Colonic mucosa (tissue), 4 donors: ENCODE measurements at regions not wholly inside any gene's neighbourhood (a gene's known extent, or its start where the extent isn't known, plus 50 kb on each side); places are given as distances from the start of the nearest gene placed in this dataset.

Experiments used
- DNase-seq: peaks from one replicate; pipeline ENCODE4 v3.0.0-alpha.2; 2020
- H3K27ac ChIP-seq: fragments of 200-600 bp; one replicate; pipeline ENCODE4 v1.8.0; 2021
- H3K27me3 ChIP-seq: fragments of 200-600 bp; one replicate; pipeline ENCODE4 v1.8.0; 2021
- H3K36me3 ChIP-seq: fragments of 200-600 bp; one replicate; pipeline ENCODE4 v1.8.0; 2021
- H3K4me1 ChIP-seq: fragments of 200-600 bp; one replicate; pipeline ENCODE4 v1.8.0; 2021; ENCODE audit warnings: mild to moderate bottlenecking
- H3K4me3 ChIP-seq: fragments of 200-600 bp; one replicate; pipeline ENCODE4 v1.8.0; 2021
- H3K9ac ChIP-seq, 2 donors: one replicate each; pipeline ENCODE4 v1.7.0; 2013; ENCODE audit warnings: control low read depth in 2 of 2, low read depth in 2 of 2, low read length in 2 of 2
- H3K9me3 ChIP-seq: fragments of 200-600 bp; one replicate; pipeline ENCODE4 v1.8.0; 2021
- intact Hi-C: fragments of 100-400 bp; cut with DNase I; formaldehyde crosslinking; loops from one replicate; pipeline ENCODE4 v1.14.1; 2022
- TF ChIP-seq, protein P1 (sequence below): fragments of 200-600 bp; IDR thresholded peaks from one replicate; pipeline ENCODE4 v1.8.0; 2022; ENCODE audit warnings: antibody characterized with exemption, mild to moderate bottlenecking
- donor health status: healthy.
- donor health status: DM: no; HTN: no; CAD: no.
- donor health status: DM: no; HTN: no; CAD: no.

DNA sequence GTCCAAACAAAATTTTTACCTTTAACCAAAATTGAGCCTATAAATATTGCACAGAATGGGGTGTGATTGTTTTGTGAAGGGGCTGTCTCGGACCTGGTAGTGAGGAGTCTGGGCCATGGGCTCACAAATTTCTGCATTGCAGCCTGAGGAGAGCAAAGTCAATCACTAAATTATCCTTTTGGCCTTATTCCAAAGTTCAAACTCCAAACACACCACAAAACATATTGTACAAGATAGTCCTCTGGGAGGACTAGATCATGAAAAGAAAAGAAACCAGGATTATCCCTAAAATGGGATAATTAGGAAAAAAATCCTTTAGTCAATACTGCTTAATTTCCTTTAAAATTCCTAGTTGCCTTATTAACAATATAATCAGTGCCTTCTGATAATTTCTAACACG is 115.5 kb downstream of the BUB3 start:
- Histone ChIP-seq H3K27me3 (peaks cover 3% of the 10 kb centered on the region), H3K9ac (no peak overlapping the region), H3K9me3 (no peaks in the 10 kb centered on the region), H3K27ac (no peak overlapping the region), H3K4me3 (no peak overlapping the region), H3K36me3 (no peaks in the 10 kb centered on the region), H3K4me1 (no peaks in the 10 kb centered on the region)
- intact Hi-C loops: no loop called here
- DNase-seq: no peak
- TF ChIP-seq, protein P1, sequence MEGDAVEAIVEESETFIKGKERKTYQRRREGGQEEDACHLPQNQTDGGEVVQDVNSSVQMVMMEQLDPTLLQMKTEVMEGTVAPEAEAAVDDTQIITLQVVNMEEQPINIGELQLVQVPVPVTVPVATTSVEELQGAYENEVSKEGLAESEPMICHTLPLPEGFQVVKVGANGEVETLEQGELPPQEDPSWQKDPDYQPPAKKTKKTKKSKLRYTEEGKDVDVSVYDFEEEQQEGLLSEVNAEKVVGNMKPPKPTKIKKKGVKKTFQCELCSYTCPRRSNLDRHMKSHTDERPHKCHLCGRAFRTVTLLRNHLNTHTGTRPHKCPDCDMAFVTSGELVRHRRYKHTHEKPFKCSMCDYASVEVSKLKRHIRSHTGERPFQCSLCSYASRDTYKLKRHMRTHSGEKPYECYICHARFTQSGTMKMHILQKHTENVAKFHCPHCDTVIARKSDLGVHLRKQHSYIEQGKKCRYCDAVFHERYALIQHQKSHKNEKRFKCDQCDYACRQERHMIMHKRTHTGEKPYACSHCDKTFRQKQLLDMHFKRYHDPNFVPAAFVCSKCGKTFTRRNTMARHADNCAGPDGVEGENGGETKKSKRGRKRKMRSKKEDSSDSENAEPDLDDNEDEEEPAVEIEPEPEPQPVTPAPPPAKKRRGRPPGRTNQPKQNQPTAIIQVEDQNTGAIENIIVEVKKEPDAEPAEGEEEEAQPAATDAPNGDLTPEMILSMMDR: no peak

DNA sequence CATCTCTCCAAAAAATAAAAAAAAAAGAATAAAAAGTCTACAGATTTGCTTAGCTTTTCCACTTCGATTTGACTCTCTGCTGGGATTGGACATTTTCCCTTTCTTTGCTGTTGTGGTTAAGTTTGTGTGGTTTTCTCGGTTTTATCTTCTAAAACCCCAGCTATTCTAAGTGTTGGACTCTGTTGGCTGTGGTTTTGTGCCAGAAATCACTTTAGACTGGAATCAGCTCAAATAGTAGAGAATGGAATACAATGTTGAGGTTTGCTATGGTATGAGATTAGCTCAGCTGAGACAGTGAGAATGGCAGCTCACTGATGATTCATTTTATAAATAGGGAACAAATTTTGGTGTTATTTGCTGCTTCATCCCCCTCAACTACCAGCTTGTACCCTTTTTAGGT is 116.0 kb downstream of the BUB3 start:
- DNase-seq: no peak
- intact Hi-C loops: no loop called here
- H3K27ac ChIP-seq: no peak overlapping the region
- no peaks in the 10 kb centered on the region for H3K36me3 ChIP-seq
- H3K9me3 ChIP-seq: no peaks in the 10 kb centered on the region
- H3K4me3 ChIP-seq: no peak overlapping the region
- H3K27me3 ChIP-seq: peaks cover 6% of the 10 kb centered on the region
- no peak overlapping the region for H3K9ac ChIP-seq
- H3K4me1 ChIP-seq: no peaks in the 10 kb centered on the region
- TF ChIP-seq, protein P1: no peak

- no peak for DNase-seq
- TF ChIP-seq, protein P1: no peak
- Histone ChIP-seq H3K27me3 (peaks cover 11% of the 10 kb centered on the region), H3K27ac (no peak overlapping the region), H3K9me3 (no peaks in the 10 kb centered on the region), H3K9ac (no peak overlapping the region), H3K36me3 (no peaks in the 10 kb centered on the region), H3K4me1 (no peaks in the 10 kb centered on the region), H3K4me3 (no peak overlapping the region)
- intact Hi-C loops: no loop called here
These were observed 116.6 kb downstream of the BUB3 start for GRCh38 chr10:123270806-123271205.

DNA sequence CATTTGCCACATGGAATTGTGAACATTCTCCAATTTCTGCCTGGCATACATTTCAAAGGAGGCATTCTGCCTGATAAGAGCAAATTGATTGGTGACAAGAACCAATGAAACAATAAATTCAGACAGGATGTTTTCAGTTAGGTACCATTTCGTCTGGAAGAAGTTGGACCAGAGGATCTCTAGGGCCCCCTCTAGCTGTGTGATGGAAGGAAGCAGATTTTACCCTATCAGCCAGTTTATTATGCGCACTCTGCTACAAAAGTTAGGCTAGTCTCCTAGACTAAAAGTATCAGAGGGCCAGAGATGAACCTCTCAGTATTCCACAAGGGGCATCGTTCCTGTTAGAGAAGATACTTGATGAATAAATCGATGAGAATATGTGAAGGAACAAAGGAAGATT is 118.0 kb downstream of the BUB3 start:
- intact Hi-C loops: no loop called here
- Histone ChIP-seq H3K36me3 (no peaks in the 10 kb centered on the region), H3K27me3 (peaks cover 11% of the 10 kb centered on the region), H3K4me1 (no peaks in the 10 kb centered on the region), H3K9me3 (no peaks in the 10 kb centered on the region), H3K4me3 (no peak overlapping the region), H3K9ac (no peak overlapping the region), H3K27ac (no peak overlapping the region)
- no peak for DNase-seq
- TF ChIP-seq, protein P1: no peak

GRCh38 chr10:123274306-123275135 is 120.3 kb downstream of the BUB3 start:
- Histone ChIP-seq H3K4me1 (no peaks in the 10 kb centered on the region), H3K4me3 (no peak overlapping the region), H3K36me3 (no peaks in the 10 kb centered on the region), H3K9ac (no peak overlapping the region), H3K27ac (no peak overlapping the region), H3K9me3 (no peaks in the 10 kb centered on the region), H3K27me3 (peaks cover 11% of the 10 kb centered on the region)
- intact Hi-C loops: no loop called here
- DNase-seq: no peak
- TF ChIP-seq, protein P1: no peak
